Right renal cortex interstitium (tissue), 3 donors: ENCODE measurements at regions not wholly inside any gene's neighbourhood (a gene's known extent, or its start where the extent isn't known, plus 50 kb on each side); places are given as distances from the start of the nearest gene placed in this dataset.

Experiments
- DNase-seq, 3 donors: peaks; one replicate each; pipeline ENCODE4 v3.0.0-alpha.2; 2013; ENCODE audit warnings: low read depth in 3 of 3, low spot score in 2 of 3

GRCh38 chr20:39161900-39162299, 199.8 kb downstream of the DHX35 start:
- no peak for DNase-seq

DNA sequence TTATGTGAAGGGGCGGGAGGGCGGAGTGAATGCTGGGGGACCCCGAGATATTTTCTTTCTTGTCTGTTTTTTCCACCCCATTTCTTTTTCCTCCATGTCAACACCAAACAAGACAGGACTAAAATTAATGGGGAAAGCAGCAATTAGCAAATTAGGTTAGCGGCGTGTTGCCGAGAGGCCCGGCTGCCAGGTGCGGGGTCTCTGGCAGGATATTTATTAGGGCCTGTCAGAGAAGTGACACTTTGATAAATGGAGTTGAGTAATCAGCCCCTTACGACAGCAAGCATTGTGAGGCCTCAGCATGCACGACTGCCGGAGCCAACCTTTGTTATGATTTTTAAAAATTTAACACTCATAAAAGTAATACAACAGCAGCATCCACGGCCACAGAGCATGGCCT, 193.8 kb downstream of the DHX35 start:
- no peak for DNase-seq

DNA sequence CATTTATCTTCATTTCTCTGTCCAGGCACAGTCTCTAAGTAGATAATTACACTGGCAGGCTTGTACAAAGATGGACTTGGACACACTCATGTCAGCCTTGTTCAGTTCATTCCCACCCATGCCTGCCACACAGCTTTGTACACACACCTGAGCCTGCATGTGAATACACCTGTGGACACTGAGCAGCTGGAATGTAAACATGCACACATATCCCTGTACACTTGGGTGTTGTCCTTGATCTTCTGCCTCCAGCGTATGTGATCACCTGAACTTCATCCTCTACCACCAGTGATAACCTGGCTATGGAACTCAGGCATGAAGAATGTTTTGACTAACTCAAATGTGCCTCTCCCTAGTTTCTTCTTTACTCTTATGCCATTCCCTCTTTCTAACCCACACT, 190.6 kb downstream of the DHX35 start:
- no peak for DNase-seq

DNA sequence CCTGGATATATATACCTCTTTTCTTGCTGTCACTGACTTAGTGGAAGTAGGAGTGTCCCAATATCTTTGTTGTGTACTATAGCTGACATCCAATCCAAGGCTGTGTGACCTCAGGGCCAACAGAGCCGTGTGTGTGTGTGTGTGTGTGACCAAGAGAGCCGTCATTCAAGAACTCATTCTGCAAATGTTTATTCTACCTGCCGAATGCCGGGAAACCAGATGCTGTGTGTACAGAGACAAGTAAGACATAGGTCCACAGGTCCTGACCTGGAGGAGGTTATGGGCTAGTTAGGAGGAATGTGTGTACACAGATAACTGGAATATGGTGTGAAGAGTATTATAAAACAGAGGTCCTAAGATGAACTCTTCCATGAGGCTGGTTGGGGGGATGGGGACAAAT, 190.0 kb downstream of the DHX35 start:
- DNase-seq = peak in 1 of 3 donors; percentile 32

DNA sequence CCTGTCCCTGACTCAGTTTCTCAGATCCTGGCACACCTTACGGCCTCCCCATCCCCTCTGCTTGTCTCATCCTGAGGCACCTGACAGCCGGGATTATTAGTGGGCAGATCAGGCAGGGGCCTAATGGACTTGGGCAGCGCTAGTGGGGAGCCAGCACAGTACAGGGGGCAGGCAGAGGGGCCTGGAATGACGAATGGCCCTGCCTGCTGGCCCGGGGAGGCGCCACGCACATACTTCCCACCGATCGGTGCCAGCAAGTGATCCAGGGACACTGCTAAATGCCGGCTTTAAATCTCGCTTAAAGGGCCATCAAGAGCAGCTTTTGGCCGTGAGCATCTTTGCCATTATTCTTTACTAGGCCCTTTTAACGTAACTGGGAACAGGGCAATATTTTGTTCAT, 188.4 kb downstream of the DHX35 start:
- DNase-seq = no peak

DNA sequence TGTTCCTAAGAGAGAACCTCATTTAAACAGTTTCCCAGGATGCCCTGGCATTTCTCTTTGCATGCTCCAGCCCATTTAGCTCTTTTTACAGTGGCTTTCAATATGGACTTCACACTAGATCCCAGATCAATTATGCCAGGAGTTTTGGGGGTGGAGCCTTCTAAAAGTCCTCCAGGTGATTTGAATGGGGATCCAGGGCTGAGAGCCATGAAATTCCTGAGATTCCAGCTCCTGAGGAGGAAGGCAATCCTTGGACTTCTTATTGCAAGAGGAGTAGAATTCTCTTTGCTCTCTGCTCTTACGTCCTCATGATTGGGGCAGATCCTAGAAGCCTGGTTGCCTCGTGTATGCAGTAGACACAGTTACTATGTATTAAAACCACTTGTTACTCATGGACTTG, 184.2 kb downstream of the DHX35 start:
- DNase-seq = no peak

DNA sequence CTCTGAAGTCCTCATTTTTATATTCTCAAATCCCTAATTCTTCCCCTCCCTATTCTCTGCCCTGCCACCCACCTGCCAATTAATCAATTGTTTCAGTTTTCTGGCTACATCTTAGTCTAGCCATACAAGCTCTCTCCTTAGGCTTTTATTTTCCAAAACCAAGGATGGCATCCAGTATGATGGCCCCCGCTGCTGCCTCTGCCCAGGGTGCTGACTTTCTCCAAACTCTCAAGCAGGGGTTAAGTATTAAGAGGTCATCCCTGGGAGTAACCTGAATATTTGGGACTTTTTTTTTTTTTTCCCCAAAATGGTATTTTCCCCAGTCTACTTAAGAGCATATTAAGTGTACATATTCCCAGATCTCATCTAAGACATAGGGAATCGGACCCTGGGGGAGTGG, 183.8 kb downstream of the DHX35 start:
- no peak for DNase-seq

DNA sequence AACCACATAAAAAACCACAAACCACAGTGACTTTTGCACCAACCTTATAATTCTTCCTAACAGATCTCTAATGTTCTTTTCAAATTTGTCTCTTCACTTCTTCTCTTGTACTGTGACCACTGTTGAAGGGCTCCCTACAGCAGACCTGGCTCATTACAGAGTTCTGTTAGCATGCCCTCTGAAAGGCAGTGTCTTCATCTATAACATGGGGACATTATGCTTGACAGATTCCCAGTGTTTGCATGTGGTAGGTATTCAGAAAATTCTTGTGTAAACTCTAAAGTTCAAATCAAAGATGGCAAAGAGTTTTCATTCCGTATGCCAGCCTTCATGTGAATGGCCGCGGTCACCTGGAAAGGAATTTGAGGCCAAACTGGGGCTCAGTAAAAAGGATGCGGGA, 182.6 kb downstream of the DHX35 start:
- DNase-seq = no peak

DNA sequence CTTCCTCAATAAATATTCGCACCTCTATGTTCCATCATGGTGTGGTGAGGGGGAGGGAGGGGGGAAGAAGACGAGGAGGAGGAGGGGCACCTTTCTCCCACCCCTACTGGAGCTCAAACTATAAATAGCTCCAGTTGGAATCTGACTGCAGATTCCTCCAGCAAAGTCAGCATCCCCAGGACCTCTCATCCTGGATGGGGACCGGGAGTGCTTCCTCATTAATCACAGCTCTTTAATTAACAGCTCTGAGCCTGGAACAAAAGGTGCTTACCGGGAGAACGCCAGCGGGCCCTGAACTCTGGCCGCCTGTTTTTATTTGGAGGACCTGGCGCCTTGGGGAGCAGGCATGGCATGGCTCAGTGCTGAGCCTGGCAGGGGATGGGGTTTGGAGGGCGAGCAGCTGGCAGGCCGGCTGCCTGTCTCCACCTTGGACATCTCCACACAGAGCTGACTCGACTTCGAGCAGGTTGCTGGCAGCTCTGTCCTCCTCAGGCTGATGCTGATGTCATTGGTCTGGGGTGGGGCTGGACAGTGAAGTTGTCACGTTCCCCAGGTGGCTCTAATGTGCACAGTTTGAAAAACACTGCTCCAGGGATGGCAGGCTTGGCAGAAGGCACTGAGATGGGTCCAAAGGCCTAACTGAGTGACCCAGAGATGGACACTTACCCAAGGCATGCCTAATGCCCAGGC, 180.4 kb downstream of the DHX35 start:
- no peak for DNase-seq

DNA sequence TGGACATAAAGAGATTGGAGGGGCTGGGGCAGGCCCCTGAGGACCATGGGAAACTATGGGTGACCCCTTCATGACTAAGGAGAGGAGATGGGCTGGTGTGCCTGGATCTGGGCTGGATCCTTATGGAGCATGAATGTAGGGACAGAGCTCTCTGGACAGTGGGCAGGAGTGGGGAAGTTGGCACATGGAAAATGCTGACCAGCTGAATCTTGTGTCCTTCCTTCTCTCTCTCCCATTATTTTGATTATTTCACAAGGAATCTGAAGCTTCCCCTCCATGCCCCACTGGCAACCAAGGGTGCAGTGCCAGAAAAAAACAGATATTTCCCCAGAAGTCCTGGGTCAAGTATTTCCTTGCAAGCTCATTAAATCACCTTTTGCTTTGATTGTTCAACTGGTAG, 175.2 kb downstream of the DHX35 start:
- DNase-seq = no peak

DNA sequence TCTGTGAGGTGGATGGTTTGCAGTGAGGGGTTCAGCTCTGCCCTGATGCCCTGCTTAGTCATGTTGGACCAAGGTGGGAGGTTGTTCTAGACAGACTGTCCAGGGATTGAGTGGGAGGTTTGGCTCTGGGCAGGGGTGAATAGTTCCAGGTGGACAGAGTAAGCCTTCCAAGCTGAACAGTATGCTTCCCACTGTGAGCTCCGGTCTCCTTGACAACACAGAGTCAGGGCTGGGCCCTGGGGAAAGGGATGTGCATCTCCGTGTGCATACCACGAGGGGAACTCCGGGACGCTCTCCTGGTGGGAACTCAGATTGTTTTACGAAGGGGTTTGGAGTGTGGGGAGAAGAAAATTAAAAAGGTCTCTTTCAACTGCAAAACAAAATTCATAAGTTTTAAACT, 174.7 kb downstream of the DHX35 start:
- DNase-seq = no peak

DNA sequence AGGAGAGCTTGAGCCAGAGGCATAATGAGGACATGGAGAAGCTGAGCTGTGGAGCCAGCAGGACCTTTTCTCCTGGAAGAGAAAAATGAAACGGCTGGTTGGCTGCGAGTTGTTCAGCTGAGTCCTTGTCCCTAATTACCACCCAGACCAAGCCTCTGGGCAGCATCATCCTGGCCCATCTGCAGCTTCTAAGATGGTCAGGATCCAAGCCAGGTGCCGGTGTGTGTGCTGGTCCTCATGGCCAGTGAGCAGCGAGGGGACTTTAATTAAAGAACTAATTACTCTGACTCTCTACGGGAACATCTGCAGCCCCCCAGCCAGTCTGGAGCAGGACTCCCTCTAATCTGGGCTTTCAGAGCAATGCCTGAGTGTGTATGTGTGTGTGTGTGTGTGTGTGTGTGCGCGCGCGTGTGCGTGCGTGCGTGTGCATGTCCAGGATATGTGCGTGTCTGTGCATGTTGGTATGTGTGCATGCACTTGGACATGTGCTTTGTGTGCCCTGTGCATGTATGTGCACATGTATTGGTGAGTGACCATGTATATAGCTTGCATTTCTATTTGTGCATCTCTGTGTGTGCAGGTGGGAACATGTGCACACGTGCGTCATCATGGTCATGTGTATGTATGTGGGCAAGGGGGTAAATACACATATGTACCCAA, 173.9 kb downstream of the DHX35 start:
- DNase-seq = no peak

DNA sequence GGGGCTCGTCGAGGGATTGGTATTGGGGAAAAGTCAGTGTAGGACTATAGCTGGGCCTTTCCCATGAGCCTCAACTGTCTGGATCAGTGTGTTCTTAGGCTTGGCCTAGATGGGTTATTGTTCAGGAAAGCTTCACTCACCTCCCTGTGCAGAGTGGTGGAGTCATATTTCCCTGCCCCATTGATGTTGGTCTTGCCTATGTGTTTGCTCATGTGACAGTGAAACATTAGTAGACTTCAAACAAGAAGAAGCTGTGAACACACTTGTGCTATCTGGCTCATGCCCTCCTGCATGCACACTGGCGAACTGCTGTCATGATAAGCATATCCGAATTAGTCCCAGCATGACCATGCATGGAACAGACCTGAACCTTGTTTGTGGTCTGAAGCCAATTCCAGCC, 171.1 kb downstream of the DHX35 start:
- no peak for DNase-seq

DNA sequence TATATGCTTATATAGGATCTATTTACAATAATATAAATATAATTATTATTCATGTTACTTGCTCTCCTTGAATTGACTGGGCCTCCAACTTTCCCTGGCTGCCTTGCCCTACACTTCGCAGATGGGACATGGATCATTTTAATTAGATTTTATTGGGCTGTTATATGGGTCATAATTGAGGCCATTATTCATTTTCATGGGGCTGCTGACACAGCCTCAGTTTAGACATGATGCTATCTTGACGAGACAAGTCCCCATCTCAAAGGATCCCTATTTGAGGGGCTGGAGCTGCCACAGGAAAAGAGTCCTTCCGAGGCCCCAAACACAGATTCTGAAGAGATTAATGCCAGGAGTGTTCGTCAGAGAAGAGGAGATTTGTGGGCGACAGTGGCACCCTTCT, 170.4 kb downstream of the DHX35 start:
- DNase-seq = no peak

GRCh38 chr20:39132093-39132492, 169.9 kb downstream of the DHX35 start:
- DNase-seq = no peak

GRCh38 chr20:39130627-39131026, 168.5 kb downstream of the DHX35 start:
- no peak for DNase-seq

GRCh38 chr20:39129523-39129922, 167.4 kb downstream of the DHX35 start:
- DNase-seq = no peak

GRCh38 chr20:39124064-39124463, 161.9 kb downstream of the DHX35 start:
- no peak for DNase-seq

DNA sequence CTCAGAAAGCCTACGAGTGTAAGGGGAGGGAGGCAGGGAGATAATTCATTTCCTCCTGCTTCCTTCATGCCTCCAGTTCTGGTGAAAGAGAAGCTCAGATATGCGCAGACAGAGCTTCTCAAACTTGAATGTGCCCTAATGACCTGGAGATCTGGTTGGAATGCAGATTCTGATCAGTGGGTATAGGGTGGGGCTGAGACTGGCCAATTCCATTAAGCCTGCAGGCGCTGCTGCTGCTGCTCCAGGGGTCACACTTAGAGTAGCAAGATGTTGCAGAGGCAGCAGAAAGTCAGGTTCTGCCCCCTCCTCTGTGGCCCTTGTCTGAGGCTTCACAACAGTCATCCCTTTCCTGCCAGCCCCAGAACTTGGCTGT, 161.0 kb downstream of the DHX35 start:
- no peak for DNase-seq

GRCh38 chr20:39117491-39117890, 155.3 kb downstream of the DHX35 start:
- DNase-seq = no peak

- no peak for DNase-seq
Measured at GRCh38 chr20:39116020-39116419, 153.9 kb downstream of the DHX35 start.

- DNase-seq = peak in 2 of 3 donors; percentile 34 to 38
Measured at GRCh38 chr20:39112178-39112743, 150.1 kb downstream of the DHX35 start.
